Left ventricle myocardium inferior (tissue), 1 donor: ENCODE measurements at regions not wholly inside any gene's neighbourhood (a gene's known extent, or its start where the extent isn't known, plus 50 kb on each side); places are given as distances from the start of the nearest gene placed in this dataset.

Experiments used
- DNase-seq: peaks from one replicate; pipeline ENCODE4 v3.0.0-alpha.2; 2020
- H3K27ac ChIP-seq: fragments of 200-600 bp; replicated peaks from 2 replicates; pipeline ENCODE4 v1.8.0; 2021
- H3K27me3 ChIP-seq: fragments of 200-600 bp; 2 replicates; pipeline ENCODE4 v1.8.0; 2021; ENCODE audit warnings: low read depth
- H3K36me3 ChIP-seq: fragments of 200-600 bp; 2 replicates; pipeline ENCODE4 v1.8.0; 2021
- H3K4me1 ChIP-seq: fragments of 200-600 bp; 2 replicates; pipeline ENCODE4 v1.8.0; 2021
- H3K4me3 ChIP-seq: fragments of 200-600 bp; 2 replicates; pipeline ENCODE4 v1.8.0; 2021; ENCODE audit warnings: mild to moderate bottlenecking, moderate library complexity
- H3K9me3 ChIP-seq: fragments of 200-600 bp; replicated peaks from 2 replicates; pipeline ENCODE4 v1.8.0; 2021
- CTCF ChIP-seq: fragments of 200-600 bp; IDR thresholded peaks from 2 replicates; pipeline ENCODE4 v1.8.0; 2021; ENCODE audit warnings: antibody characterized with exemption, mild to moderate bottlenecking, borderline replicate concordance
- intact Hi-C: fragments of 100-400 bp; cut with micrococcal nuclease; formaldehyde crosslinking; loops from one replicate; pipeline ENCODE4 v1.11.0; 2022
- donor health status: DM: no; HTN: yes; CAD: no; lungs with severe emphysema.

- H3K27ac ChIP-seq, result no peak overlapping the region
- TF ChIP-seq CTCF, result no peak
- no peaks in the 10 kb centered on the region for H3K4me1 ChIP-seq
Observed at GRCh38 chr5:100188778-100189177, 346.4 kb upstream of the FAM174A start.

DNA sequence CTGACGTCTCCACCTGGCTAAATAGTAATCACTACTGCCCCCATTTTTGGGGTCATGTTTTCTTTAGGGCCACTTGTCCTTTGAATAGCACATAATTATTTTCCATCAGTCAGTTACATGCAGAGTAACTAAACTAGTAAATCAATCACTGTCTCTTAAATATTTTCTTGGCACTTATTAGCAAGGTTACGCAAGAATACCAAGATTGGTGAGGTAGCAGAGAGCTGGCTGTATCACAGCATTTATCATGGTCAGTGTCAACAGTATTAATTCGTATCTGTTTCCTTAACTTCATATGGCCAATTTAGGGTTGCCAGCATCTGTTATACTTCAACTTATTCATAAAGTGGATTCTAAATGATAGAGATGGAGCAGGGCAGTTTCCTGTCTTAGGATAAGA lies 346.8 kb upstream of the FAM174A start:
- no peak for TF ChIP-seq CTCF
- Histone ChIP-seq H3K9me3 (no peaks in the 10 kb centered on the region), H3K4me1 (no peaks in the 10 kb centered on the region), H3K27ac (no peak overlapping the region), H3K27me3 (no peaks in the 10 kb centered on the region), H3K36me3 (no peaks in the 10 kb centered on the region), H3K4me3 (no peak overlapping the region)
- intact Hi-C loops, result no loop called here
- DNase-seq, result no peak

More at GRCh38 chr5:100188778-100189177, 346.4 kb upstream of the FAM174A start:
- Histone ChIP-seq H3K9me3 (no peaks in the 10 kb centered on the region), H3K4me3 (no peak overlapping the region), H3K27me3 (no peaks in the 10 kb centered on the region), H3K36me3 (no peaks in the 10 kb centered on the region)
- intact Hi-C loops, result no loop called here
- DNase-seq, result no peak

- Histone ChIP-seq H3K27ac (no peak overlapping the region), H3K27me3 (no peaks in the 10 kb centered on the region), H3K4me3 (no peak overlapping the region), H3K4me1 (no peaks in the 10 kb centered on the region), H3K36me3 (no peaks in the 10 kb centered on the region), H3K9me3 (peaks cover under 1% of the 10 kb centered on the region)
- DNase-seq, result no peak
- intact Hi-C loops, result no loop called here
- TF ChIP-seq CTCF, result no peak
Observed at GRCh38 chr5:100186181-100186580, 349.0 kb upstream of the FAM174A start.

GRCh38 chr5:100182402-100182801 lies 352.8 kb upstream of the FAM174A start:
- intact Hi-C loops, result no loop called here
- no peak for DNase-seq
- no peak for TF ChIP-seq CTCF
- Histone ChIP-seq H3K27me3 (no peaks in the 10 kb centered on the region), H3K36me3 (no peaks in the 10 kb centered on the region), H3K27ac (no peak overlapping the region), H3K9me3 (peaks cover 7% of the 10 kb centered on the region), H3K4me3 (no peak overlapping the region), H3K4me1 (no peaks in the 10 kb centered on the region)

DNA sequence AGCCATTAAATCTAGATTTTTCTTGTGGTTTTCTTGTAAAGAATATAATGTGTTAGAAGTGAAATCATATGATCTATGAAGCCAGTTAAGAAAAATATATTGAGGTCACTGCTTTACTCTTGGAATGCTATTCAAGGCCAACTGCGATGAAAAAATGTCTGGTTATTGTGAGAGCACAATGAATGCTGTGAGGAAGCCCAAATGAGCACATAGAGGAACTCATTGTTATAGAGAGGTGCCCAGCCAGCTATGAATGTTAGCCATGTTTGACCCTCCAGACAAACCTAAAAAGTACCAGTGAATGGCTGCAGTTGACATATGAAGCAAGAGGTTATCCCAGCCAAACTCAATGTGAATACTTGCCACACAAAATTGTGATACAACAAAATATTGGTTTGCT lies 359.8 kb upstream of the FAM174A start:
- H3K27me3 ChIP-seq, result no peaks in the 10 kb centered on the region
- intact Hi-C loops, result no loop called here
- DNase-seq, result no peak
- no peaks in the 10 kb centered on the region for H3K4me1 ChIP-seq
- H3K9me3 ChIP-seq, result peaks cover 4% of the 10 kb centered on the region
- H3K4me3 ChIP-seq, result no peak overlapping the region
- no peaks in the 10 kb centered on the region for H3K36me3 ChIP-seq
- no peak overlapping the region for H3K27ac ChIP-seq
- no peak for TF ChIP-seq CTCF

- no peak for TF ChIP-seq CTCF
- no peak for DNase-seq
- intact Hi-C loops, result no loop called here
- Histone ChIP-seq H3K36me3 (no peaks in the 10 kb centered on the region), H3K9me3 (peaks cover 4% of the 10 kb centered on the region), H3K4me1 (no peaks in the 10 kb centered on the region), H3K4me3 (no peak overlapping the region), H3K27ac (no peak overlapping the region), H3K27me3 (no peaks in the 10 kb centered on the region)
Observed at GRCh38 chr5:100165309-100165708, 369.9 kb upstream of the FAM174A start.
